ENCODE measurements at regions not wholly inside any gene's neighbourhood (a gene's known extent, or its start where the extent isn't known, plus 50 kb on each side); places are given as distances from the start of the nearest gene placed in this dataset.
"Not testable (repeated sequence)": the region's sequence is repeated elsewhere in the genome, so short reads cannot be mapped to it uniquely, and the experiment has no call there.

GRCh38 chr4:158422546-158422945 lies 99.1 kb upstream of the RXFP1 start:
- no peak for DNase-seq (ENCODE audit: extremely low spot score)
- Histone ChIP-seq H3K27ac (ENCODE audit: low read depth) (no peak overlapping the region), H3K36me3 (ENCODE audit: insufficient read depth) (no peaks in the 10 kb centered on the region), H3K4me3 (ENCODE audit: low read depth, low read length) (no peak overlapping the region), H3K4me1 (ENCODE audit: insufficient read depth) (no peaks in the 10 kb centered on the region)
- WGBS = 11% methylated on average over 1 of the region's 1 CpG

GRCh38 chr4:158428242-158428641 lies 93.4 kb upstream of the RXFP1 start:
- Histone ChIP-seq H3K36me3 (ENCODE audit: insufficient read depth) (no peaks in the 10 kb centered on the region), H3K27ac (ENCODE audit: low read depth) (no peak overlapping the region), H3K4me1 (ENCODE audit: insufficient read depth) (no peaks in the 10 kb centered on the region), H3K4me3 (ENCODE audit: low read depth, low read length) (no peak overlapping the region)
- DNase-seq (ENCODE audit: extremely low spot score) = no peak

GRCh38 chr4:158442736-158443135 lies 78.9 kb upstream of the RXFP1 start:
- Histone ChIP-seq H3K36me3 (ENCODE audit: insufficient read depth) (no peaks in the 10 kb centered on the region), H3K4me1 (ENCODE audit: insufficient read depth) (no peaks in the 10 kb centered on the region), H3K27ac (ENCODE audit: low read depth) (no peak overlapping the region), H3K4me3 (ENCODE audit: low read depth, low read length) (no peak overlapping the region)
- DNase-seq (ENCODE audit: extremely low spot score) = no peak

DNA sequence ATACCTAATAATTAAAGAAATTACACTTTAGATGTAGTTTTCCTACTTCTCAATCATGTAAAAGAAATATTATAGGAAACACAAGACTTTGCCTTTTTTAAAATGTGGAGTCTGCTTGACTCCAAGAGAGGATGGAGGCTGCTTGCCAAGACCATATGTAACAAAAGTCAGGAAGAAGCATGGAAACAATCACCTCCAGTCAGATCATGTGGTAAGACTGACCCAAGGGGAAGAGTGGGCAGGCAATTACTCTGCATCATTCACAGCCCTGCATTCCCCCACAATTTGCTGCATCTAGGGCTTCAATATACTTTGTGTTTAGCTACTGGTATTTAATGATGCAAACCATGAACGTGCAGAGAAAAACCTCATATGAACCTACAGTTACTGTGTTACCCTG lies 78.0 kb upstream of the RXFP1 start:
- H3K4me3 ChIP-seq (ENCODE audit: low read depth, low read length) = no peak overlapping the region
- H3K27ac ChIP-seq (ENCODE audit: low read depth) = no peak overlapping the region
- DNase-seq (ENCODE audit: extremely low spot score) = no peak
- WGBS = 53% methylated on average over 1 of the region's 1 CpG
- H3K4me1 ChIP-seq (ENCODE audit: insufficient read depth) = no peaks in the 10 kb centered on the region
- no peaks in the 10 kb centered on the region for H3K36me3 ChIP-seq (ENCODE audit: insufficient read depth)

GRCh38 chr4:158444621-158445020 lies 77.1 kb upstream of the RXFP1 start:
- Histone ChIP-seq H3K36me3 (ENCODE audit: insufficient read depth) (no peaks in the 10 kb centered on the region), H3K4me1 (ENCODE audit: insufficient read depth) (no peaks in the 10 kb centered on the region), H3K27ac (ENCODE audit: low read depth) (no peak overlapping the region), H3K4me3 (ENCODE audit: low read depth, low read length) (no peak overlapping the region)
- 73% methylated on average over 1 of the region's 1 CpG for WGBS
- DNase-seq (ENCODE audit: extremely low spot score) = no peak

GRCh38 chr4:158446106-158446505 lies 75.6 kb upstream of the RXFP1 start:
- 38% methylated on average over 2 of the region's 2 CpGs for WGBS
- DNase-seq (ENCODE audit: extremely low spot score) = no peak
- Histone ChIP-seq H3K4me3 (ENCODE audit: low read depth, low read length) (no peak overlapping the region), H3K27ac (ENCODE audit: low read depth) (no peak overlapping the region), H3K36me3 (ENCODE audit: insufficient read depth) (no peaks in the 10 kb centered on the region), H3K4me1 (ENCODE audit: insufficient read depth) (no peaks in the 10 kb centered on the region)

DNA sequence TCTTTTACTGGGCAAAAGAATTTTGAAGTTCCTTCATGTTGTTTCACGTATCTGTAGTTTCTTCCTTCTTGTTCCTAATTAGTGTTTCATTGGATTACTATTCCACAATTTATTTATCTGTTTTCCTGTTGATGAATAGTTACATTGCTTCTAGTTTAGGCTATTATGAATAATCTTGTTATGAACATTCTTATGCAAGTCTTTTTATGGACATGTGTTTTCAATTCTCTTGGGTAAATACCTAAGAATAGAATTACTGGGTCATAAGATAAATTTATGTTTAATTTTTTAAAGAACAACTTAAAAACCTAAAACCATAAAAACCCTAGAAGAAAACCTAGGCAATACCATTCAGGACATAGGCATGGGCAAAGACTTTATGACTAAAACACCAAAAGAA lies 70.9 kb upstream of the RXFP1 start:
- Histone ChIP-seq H3K27ac (ENCODE audit: low read depth) (no peak overlapping the region), H3K36me3 (ENCODE audit: insufficient read depth) (no peaks in the 10 kb centered on the region), H3K4me1 (ENCODE audit: insufficient read depth) (no peaks in the 10 kb centered on the region), H3K4me3 (ENCODE audit: low read depth, low read length) (no peak overlapping the region)
- 76% methylated on average over 1 of the region's 1 CpG for WGBS
- no peak for DNase-seq (ENCODE audit: extremely low spot score)

- not testable (repeated sequence) for H3K4me3 ChIP-seq (ENCODE audit: low read depth, low read length); DNase-seq (ENCODE audit: extremely low spot score); H3K27ac ChIP-seq (ENCODE audit: low read depth); H3K36me3 ChIP-seq (ENCODE audit: insufficient read depth); H3K4me1 ChIP-seq (ENCODE audit: insufficient read depth)
- 94% methylated on average over 1 of the region's 1 CpG for whole genome bisulfite sequencing
Measured at GRCh38 chr4:158452116-158452515, 69.6 kb upstream of the RXFP1 start.

DNA sequence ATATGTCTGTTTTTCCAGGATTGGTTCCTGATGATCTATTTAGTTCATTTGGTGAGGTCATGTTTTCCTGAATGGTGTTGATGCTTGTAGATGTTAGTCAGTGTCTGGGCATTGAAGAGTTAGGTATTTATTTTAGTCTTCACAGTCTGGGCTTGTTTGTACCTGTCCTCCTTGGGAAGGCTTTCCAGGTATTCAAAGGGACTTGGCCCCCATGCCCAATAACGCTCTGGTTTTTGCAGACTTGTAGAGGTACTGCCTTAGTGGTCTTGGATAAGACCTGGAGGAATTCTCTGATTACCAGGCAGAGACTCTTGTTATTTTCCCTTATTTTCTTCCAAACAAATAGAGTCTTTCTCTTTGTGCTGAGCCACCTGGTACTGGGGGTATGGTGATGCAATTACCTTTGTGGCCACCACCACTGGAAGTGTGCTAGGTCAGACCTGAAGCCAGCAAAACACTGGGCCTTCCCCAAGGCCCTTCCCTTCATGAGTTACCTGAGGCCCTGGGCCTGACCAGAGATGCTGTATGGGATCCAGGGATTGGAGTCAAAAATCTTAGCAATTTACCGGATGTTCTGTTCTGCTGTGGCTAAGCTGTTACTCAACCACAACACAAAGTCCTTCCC lies 63.3 kb upstream of the RXFP1 start:
- H3K4me3 ChIP-seq (ENCODE audit: low read depth, low read length) = no peak overlapping the region
- WGBS = 90% methylated on average over 2 of the region's 2 CpGs
- no peak for DNase-seq (ENCODE audit: extremely low spot score)
- H3K4me1 ChIP-seq (ENCODE audit: insufficient read depth) = no peaks in the 10 kb centered on the region
- no peaks in the 10 kb centered on the region for H3K36me3 ChIP-seq (ENCODE audit: insufficient read depth)
- H3K27ac ChIP-seq (ENCODE audit: low read depth) = no peak overlapping the region

DNA sequence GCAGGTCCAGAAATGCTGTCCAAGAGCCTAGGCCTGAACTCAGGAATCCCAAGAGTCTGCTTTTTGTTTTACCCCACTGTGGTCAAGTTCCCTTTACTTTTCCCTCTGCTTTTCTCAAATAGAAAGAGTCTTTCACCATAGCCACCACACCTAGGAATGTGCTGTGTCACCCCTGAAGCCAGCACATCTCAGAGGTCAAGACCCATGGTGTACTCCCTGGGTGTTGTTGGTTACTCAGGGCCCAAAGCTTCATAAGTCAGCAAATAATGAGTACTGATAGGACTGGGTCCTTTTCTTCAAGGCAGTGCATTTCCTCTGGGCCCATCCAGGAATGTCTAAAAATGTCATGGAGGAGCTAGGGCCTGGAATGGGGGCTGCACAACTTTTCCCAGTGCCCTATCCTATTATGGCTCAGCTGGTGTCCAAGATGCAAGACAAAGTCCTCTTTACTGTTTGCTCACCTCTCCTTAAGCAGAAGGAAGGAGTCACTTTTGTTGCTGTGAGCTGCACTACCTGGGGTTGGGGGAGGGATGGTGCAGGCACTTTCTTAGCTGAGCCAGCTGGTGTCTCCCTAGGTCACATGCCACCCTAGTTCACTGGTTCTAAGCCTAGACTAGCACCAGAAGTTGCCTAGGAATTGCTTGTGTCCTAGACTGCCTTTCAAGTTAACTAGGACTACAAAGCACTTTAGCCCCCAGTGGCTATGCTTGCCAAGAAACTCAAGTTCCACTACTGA lies 62.4 kb upstream of the RXFP1 start:
- DNase-seq (ENCODE audit: extremely low spot score) = no peak
- H3K36me3 ChIP-seq (ENCODE audit: insufficient read depth) = no peaks in the 10 kb centered on the region
- H3K4me1 ChIP-seq (ENCODE audit: insufficient read depth) = no peaks in the 10 kb centered on the region

GRCh38 chr4:158461336-158461735 lies 60.3 kb upstream of the RXFP1 start:
- Histone ChIP-seq H3K4me1 (ENCODE audit: insufficient read depth) (no peaks in the 10 kb centered on the region), H3K27ac (ENCODE audit: low read depth) (no peak overlapping the region), H3K36me3 (ENCODE audit: insufficient read depth) (no peaks in the 10 kb centered on the region), H3K4me3 (ENCODE audit: low read depth, low read length) (no peak overlapping the region)
- WGBS = 71% methylated on average over 2 of the region's 2 CpGs
- no peak for DNase-seq (ENCODE audit: extremely low spot score)

More for the DNA sequence above, 62.4 kb upstream of the RXFP1 start:
- Histone ChIP-seq H3K27ac (ENCODE audit: low read depth) (no peak overlapping the region), H3K4me3 (ENCODE audit: low read depth, low read length) (no peak overlapping the region)

DNA sequence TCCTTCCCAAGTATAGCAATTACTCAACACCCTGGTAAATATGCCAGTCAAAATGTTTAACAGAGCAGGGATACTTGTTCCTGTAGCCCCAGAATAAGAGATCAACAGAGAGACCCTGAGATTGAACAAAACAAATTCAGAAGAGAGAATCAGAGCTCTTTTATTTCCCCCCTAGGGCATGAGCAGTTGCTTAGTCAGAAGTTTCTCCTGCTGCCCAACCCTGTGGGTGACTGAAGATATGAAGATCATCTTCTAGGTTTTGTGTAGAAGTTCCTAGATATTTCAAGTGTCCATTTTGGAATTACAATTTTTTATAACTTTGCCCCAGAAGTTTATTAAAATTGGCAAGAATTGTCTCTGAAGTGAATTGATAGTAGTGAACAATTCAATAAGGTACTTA lies 59.1 kb upstream of the RXFP1 start:
- H3K4me3 ChIP-seq (ENCODE audit: low read depth, low read length) = no peak overlapping the region
- H3K36me3 ChIP-seq (ENCODE audit: insufficient read depth) = no peaks in the 10 kb centered on the region
- no peak overlapping the region for H3K27ac ChIP-seq (ENCODE audit: low read depth)
- H3K4me1 ChIP-seq (ENCODE audit: insufficient read depth) = no peaks in the 10 kb centered on the region
- no peak for DNase-seq (ENCODE audit: extremely low spot score)
